ENCODE measurements at regions not wholly inside any gene's neighbourhood (a gene's known extent, or its start where the extent isn't known, plus 50 kb on each side); places are given as distances from the start of the nearest gene placed in this dataset.

- DNase-seq = no peak
- H3K27ac ChIP-seq = no peak overlapping the region
- intact Hi-C loops (cut with DNase I) = no loop called here
- peaks cover 8% of the 10 kb centered on the region for H3K4me1 ChIP-seq
- H3K36me3 ChIP-seq = no peaks in the 10 kb centered on the region
- H3K4me3 ChIP-seq = no peak overlapping the region
- peaks cover 42% of the 10 kb centered on the region for H3K27me3 ChIP-seq
- no peaks in the 10 kb centered on the region for H3K9me3 ChIP-seq
- no peak overlapping the region for H3K9ac ChIP-seq (ENCODE audit: low read depth in 2 of 2, low read length in 2 of 2)
- TF ChIP-seq CTCF (IDR thresholded peaks at IDR 0.05) = no peak
These were observed 134.8 kb downstream of the TMEM174 start for GRCh38 chr5:73307645-73308355.

GRCh38 chr5:73306741-73307275 is 133.8 kb downstream of the TMEM174 start:
- intact Hi-C loops (cut with DNase I) = no loop called here
- H3K9me3 ChIP-seq = no peaks in the 10 kb centered on the region
- no peak for DNase-seq
- H3K9ac ChIP-seq (ENCODE audit: low read depth in 2 of 2, low read length in 2 of 2) = no peak overlapping the region
- H3K4me1 ChIP-seq = peaks cover 8% of the 10 kb centered on the region
- TF ChIP-seq CTCF (IDR thresholded peaks at IDR 0.05) = no peak
- peaks cover 45% of the 10 kb centered on the region for H3K27me3 ChIP-seq
- H3K36me3 ChIP-seq = no peaks in the 10 kb centered on the region
- H3K4me3 ChIP-seq = no peak overlapping the region
- H3K27ac ChIP-seq = no peak overlapping the region

- Histone ChIP-seq H3K9me3 (no peaks in the 10 kb centered on the region), H3K27me3 (peaks cover 46% of the 10 kb centered on the region), H3K4me3 (no peak overlapping the region), H3K27ac (no peak overlapping the region), H3K9ac (ENCODE audit: low read depth in 2 of 2, low read length in 2 of 2) (no peak overlapping the region), H3K36me3 (no peaks in the 10 kb centered on the region), H3K4me1 (peaks cover 8% of the 10 kb centered on the region)
- no peak for DNase-seq
- no peak for TF ChIP-seq CTCF (IDR thresholded peaks at IDR 0.05)
- intact Hi-C loops (cut with DNase I) = no loop called here
These were observed 133.2 kb downstream of the TMEM174 start for GRCh38 chr5:73306078-73306719.

GRCh38 chr5:73305386-73305785 is 132.4 kb downstream of the TMEM174 start:
- DNase-seq = no peak
- H3K9ac ChIP-seq (ENCODE audit: low read depth in 2 of 2, low read length in 2 of 2) = no peak overlapping the region
- peaks cover 8% of the 10 kb centered on the region for H3K4me1 ChIP-seq
- peaks cover 46% of the 10 kb centered on the region for H3K27me3 ChIP-seq
- no peaks in the 10 kb centered on the region for H3K36me3 ChIP-seq
- H3K27ac ChIP-seq = no peak overlapping the region
- intact Hi-C loops (cut with DNase I) = no loop called here
- no peak overlapping the region for H3K4me3 ChIP-seq
- no peak for TF ChIP-seq CTCF (IDR thresholded peaks at IDR 0.05)
- H3K9me3 ChIP-seq = no peaks in the 10 kb centered on the region

- DNase-seq = no peak
- intact Hi-C loops (cut with DNase I) = loop anchor here (5.0 kb wide), 1 partner anchor 148 kb away; no protein-coding TSS in a partner anchor
- Histone ChIP-seq H3K9me3 (no peaks in the 10 kb centered on the region), H3K9ac (ENCODE audit: low read depth in 2 of 2, low read length in 2 of 2) (no peak overlapping the region), H3K27me3 (peaks cover 53% of the 10 kb centered on the region), H3K36me3 (no peaks in the 10 kb centered on the region), H3K27ac (no peak overlapping the region), H3K4me1 (peaks cover 8% of the 10 kb centered on the region), H3K4me3 (no peak overlapping the region)
- TF ChIP-seq CTCF (IDR thresholded peaks at IDR 0.05) = no peak
These were observed 131.4 kb downstream of the TMEM174 start for GRCh38 chr5:73304381-73304780.

Data from colonic mucosa (tissue), 4 donors.